Trophoblast cell (in vitro differentiated cells and primary cell): ENCODE measurements at regions not wholly inside any gene's neighbourhood (a gene's known extent, or its start where the extent isn't known, plus 50 kb on each side); places are given as distances from the start of the nearest gene placed in this dataset.
A peak's percentile ranks its signal among the peaks of the same experiment; 100 is the strongest.

ENCODE experiments used
- DNase-seq, 2 donors: peaks; one replicate each; pipeline ENCODE4 v3.0.0-alpha.2; 2016
- H2AFZ ChIP-seq: 2 replicates; pipeline ENCODE4 v1.6.1; 2013; ENCODE audit warnings: low read length, moderate library complexity, mild to moderate bottlenecking; ENCODE audit not compliant: insufficient read depth, poor library complexity
- H2AK5ac ChIP-seq: 2 replicates; pipeline ENCODE4 v1.6.1; 2013; ENCODE audit warnings: mild to moderate bottlenecking, low read length
- H2BK120ac ChIP-seq: 2 replicates; pipeline ENCODE4 v1.6.1; 2013; ENCODE audit warnings: low read length, mild to moderate bottlenecking, moderate library complexity; ENCODE audit not compliant: insufficient read depth, poor library complexity
- H2BK12ac ChIP-seq: 2 replicates; pipeline ENCODE4 v1.6.1; 2013; ENCODE audit warnings: mild to moderate bottlenecking, low read length, moderate library complexity
- H2BK5ac ChIP-seq: 2 replicates; pipeline ENCODE4 v1.6.1; 2013; ENCODE audit warnings: low read length, low read depth, moderate library complexity, mild to moderate bottlenecking; ENCODE audit not compliant: poor library complexity
- H3K14ac ChIP-seq: 2 replicates; pipeline ENCODE4 v1.6.1; 2013; ENCODE audit warnings: mild to moderate bottlenecking, low read length
- H3K18ac ChIP-seq: 2 replicates; pipeline ENCODE4 v1.6.1; 2013; ENCODE audit warnings: mild to moderate bottlenecking, low read length
- H3K23ac ChIP-seq: 2 replicates; pipeline ENCODE4 v1.6.1; 2013; ENCODE audit warnings: low read length
- H3K27ac ChIP-seq: 2 replicates; pipeline ENCODE4 v1.5.1; 2013; ENCODE audit warnings: low read depth, mild to moderate bottlenecking, inconsistent platforms, low read length, moderate library complexity
- H3K27me3 ChIP-seq: 2 replicates; pipeline ENCODE4 v1.6.1; 2013; ENCODE audit warnings: inconsistent platforms, mild to moderate bottlenecking, low read length, moderate library complexity; ENCODE audit not compliant: insufficient read depth
- H3K36me3 ChIP-seq, 2 experiments: 1 replicate in 1 of 2; 2 replicates in 1 of 2; pipeline ENCODE4 v1.6.1; 2013; ENCODE audit warnings: low read length in 2 of 2, mild to moderate bottlenecking in 2 of 2, moderate library complexity in 1 of 2; ENCODE audit not compliant: insufficient read depth in 2 of 2, control insufficient read depth in 1 of 2
- H3K4ac ChIP-seq: 2 replicates; pipeline ENCODE4 v1.6.1; 2013; ENCODE audit warnings: low read depth, mild to moderate bottlenecking, low read length, moderate library complexity
- H3K4me1 ChIP-seq, 2 experiments: 1 replicate in 1 of 2; 2 replicates in 1 of 2; pipeline ENCODE4 v1.6.1; 2013; ENCODE audit warnings: low read length in 2 of 2, mild to moderate bottlenecking in 2 of 2, moderate library complexity in 1 of 2; ENCODE audit not compliant: insufficient read depth in 2 of 2, control insufficient read depth in 1 of 2
- H3K4me2 ChIP-seq: 2 replicates; pipeline ENCODE4 v1.6.1; 2013; ENCODE audit warnings: inconsistent platforms, mild to moderate bottlenecking, low read length, moderate library complexity
- H3K4me3 ChIP-seq: 2 replicates; pipeline ENCODE4 v1.5.1; 2013; ENCODE audit warnings: mild to moderate bottlenecking, low read depth, low read length, inconsistent platforms
- H3K79me1 ChIP-seq: one replicate; pipeline ENCODE4 v1.6.1; 2013; ENCODE audit warnings: low read length
- H3K79me2 ChIP-seq: 2 replicates; pipeline ENCODE4 v1.6.1; 2013; ENCODE audit warnings: low read length, mild to moderate bottlenecking; ENCODE audit not compliant: control insufficient read depth, insufficient read depth, poor library complexity
- H3K9ac ChIP-seq: 2 replicates; pipeline ENCODE4 v1.6.1; 2013; ENCODE audit warnings: mild to moderate bottlenecking, low read length
- H3K9me3 ChIP-seq: 2 replicates; pipeline ENCODE4 v1.6.1; 2013; ENCODE audit warnings: low read depth, mild to moderate bottlenecking, control low read depth, inconsistent platforms, low read length; ENCODE audit not compliant: insufficient read depth
- H4K12ac ChIP-seq: 2 replicates; pipeline ENCODE4 v1.6.1; 2013; ENCODE audit warnings: low read depth, mild to moderate bottlenecking, low read length, moderate library complexity
- H4K8ac ChIP-seq: 2 replicates; pipeline ENCODE4 v1.6.1; 2013; ENCODE audit warnings: low read depth, mild to moderate bottlenecking, low read length, moderate library complexity
- H4K91ac ChIP-seq: one replicate; pipeline ENCODE4 v1.6.1; 2013; ENCODE audit warnings: low read depth, mild to moderate bottlenecking, low read length, moderate library complexity
- WGBS: extraction: QIAGEN DNeasy Blood & Tissue Kit; methylation state at CpG from one replicate; pipeline ENCODE4 v1.1.7; 2013; ENCODE audit warnings: missing lambda C conversion rate; ENCODE audit not compliant: insufficient read length, insufficient coverage; ENCODE audit errors: extremely low coverage; 5-methylcytosine and 5-hydroxymethylcytosine counted together

GRCh38 chr15:70476441-70476840 is 286.9 kb downstream of the UACA start:
- H3K27me3 ChIP-seq = no peaks in the 10 kb centered on the region
- no peak overlapping the region for H3K27ac ChIP-seq
- no peak overlapping the region for H2AFZ ChIP-seq
- H3K4me3 ChIP-seq = no peak overlapping the region
- no peak overlapping the region for H4K91ac ChIP-seq
- H2AK5ac ChIP-seq = no peak overlapping the region
- no peak overlapping the region for H4K12ac ChIP-seq
- DNase-seq = no peak
- H3K18ac ChIP-seq = no peak overlapping the region
- H3K23ac ChIP-seq = no peak overlapping the region
- no peak overlapping the region for H2BK120ac ChIP-seq
- H3K4me1 ChIP-seq = peaks cover 0 to 2% of the 10 kb centered on the region in 2 experiments
- H3K36me3 ChIP-seq = no peaks in the 10 kb centered on the region
- H3K14ac ChIP-seq = no peak overlapping the region
- no peak overlapping the region for H3K9ac ChIP-seq
- no CpG with 5 or more reads among the region's 5 CpGs for WGBS
- H4K8ac ChIP-seq = no peak overlapping the region
- H3K9me3 ChIP-seq = no peaks in the 10 kb centered on the region
- H3K4ac ChIP-seq = no peak overlapping the region
- no peak overlapping the region for H3K4me2 ChIP-seq
- H2BK12ac ChIP-seq = no peak overlapping the region
- H3K79me1 ChIP-seq = no peaks in the 10 kb centered on the region
- H3K79me2 ChIP-seq = no peaks in the 10 kb centered on the region
- H2BK5ac ChIP-seq = no peak overlapping the region

GRCh38 chr15:70475921-70476320 is 287.4 kb downstream of the UACA start:
- H3K79me1 ChIP-seq = no peaks in the 10 kb centered on the region
- H3K23ac ChIP-seq = no peak overlapping the region
- no peak overlapping the region for H3K14ac ChIP-seq
- H3K36me3 ChIP-seq = no peaks in the 10 kb centered on the region
- H4K8ac ChIP-seq = no peak overlapping the region
- H3K27ac ChIP-seq = no peak overlapping the region
- peaks cover 0 to 2% of the 10 kb centered on the region in 2 experiments for H3K4me1 ChIP-seq
- H3K4me3 ChIP-seq = no peak overlapping the region
- no peak overlapping the region for H4K91ac ChIP-seq
- no peak overlapping the region for H3K18ac ChIP-seq
- no peak overlapping the region for H2BK12ac ChIP-seq
- no peak overlapping the region for H3K9ac ChIP-seq
- H4K12ac ChIP-seq = no peak overlapping the region
- H2AK5ac ChIP-seq = no peak overlapping the region
- H2BK120ac ChIP-seq = no peak overlapping the region
- H3K79me2 ChIP-seq = no peaks in the 10 kb centered on the region
- H3K9me3 ChIP-seq = no peaks in the 10 kb centered on the region
- H3K4me2 ChIP-seq = no peak overlapping the region
- no peaks in the 10 kb centered on the region for H3K27me3 ChIP-seq
- H2AFZ ChIP-seq = peak overlapping the region; percentile 25
- no peak overlapping the region for H2BK5ac ChIP-seq
- no peak overlapping the region for H3K4ac ChIP-seq
- no peak for DNase-seq

GRCh38 chr15:70475407-70475781 is 288.0 kb downstream of the UACA start:
- no peaks in the 10 kb centered on the region for H3K9me3 ChIP-seq
- H3K4me1 ChIP-seq = peaks cover 2 to 7% of the 10 kb centered on the region in 2 experiments
- no peak overlapping the region for H4K8ac ChIP-seq
- H3K27ac ChIP-seq = no peak overlapping the region
- no peak overlapping the region for H4K91ac ChIP-seq
- H4K12ac ChIP-seq = no peak overlapping the region
- H3K4ac ChIP-seq = no peak overlapping the region
- H3K79me1 ChIP-seq = no peaks in the 10 kb centered on the region
- H3K14ac ChIP-seq = no peak overlapping the region
- no peaks in the 10 kb centered on the region for H3K79me2 ChIP-seq
- no peak overlapping the region for H3K9ac ChIP-seq
- H3K18ac ChIP-seq = no peak overlapping the region
- no peak overlapping the region for H2BK12ac ChIP-seq
- H3K36me3 ChIP-seq = no peaks in the 10 kb centered on the region
- no peak for DNase-seq
- no peak overlapping the region for H2BK5ac ChIP-seq
- H3K27me3 ChIP-seq = no peaks in the 10 kb centered on the region
- H3K23ac ChIP-seq = no peak overlapping the region
- H3K4me3 ChIP-seq = no peak overlapping the region
- no peak overlapping the region for H3K4me2 ChIP-seq
- no peak overlapping the region for H2BK120ac ChIP-seq
- WGBS = no CpG with 5 or more reads among the region's 7 CpGs
- H2AK5ac ChIP-seq = no peak overlapping the region
- H2AFZ ChIP-seq = no peak overlapping the region

- no peaks in the 10 kb centered on the region for H3K79me1 ChIP-seq
- H3K18ac ChIP-seq = no peak overlapping the region
- no peak overlapping the region for H4K12ac ChIP-seq
- no peaks in the 10 kb centered on the region for H3K36me3 ChIP-seq
- no peak overlapping the region for H2BK120ac ChIP-seq
- peak; percentile 25 to 52 for DNase-seq
- H3K4me1 ChIP-seq = peaks cover 8 to 12% of the 10 kb centered on the region in 2 experiments
- H3K4ac ChIP-seq = no peak overlapping the region
- no peak overlapping the region for H3K9ac ChIP-seq
- no peak overlapping the region for H4K91ac ChIP-seq
- no peaks in the 10 kb centered on the region for H3K9me3 ChIP-seq
- H3K4me2 ChIP-seq = no peak overlapping the region
- no CpG with 5 or more reads among the region's 36 CpGs for WGBS
- no peak overlapping the region for H4K8ac ChIP-seq
- no peak overlapping the region for H3K4me3 ChIP-seq
- H3K79me2 ChIP-seq = no peaks in the 10 kb centered on the region
- no peak overlapping the region for H2BK12ac ChIP-seq
- no peaks in the 10 kb centered on the region for H3K27me3 ChIP-seq
- no peak overlapping the region for H3K27ac ChIP-seq
- no peak overlapping the region for H2AK5ac ChIP-seq
- H2AFZ ChIP-seq = no peak overlapping the region
- H3K14ac ChIP-seq = no peak overlapping the region
- no peak overlapping the region for H3K23ac ChIP-seq
- no peak overlapping the region for H2BK5ac ChIP-seq
These were observed 288.6 kb downstream of the UACA start for GRCh38 chr15:70474471-70475406.
